WERI-Rb-1 (cell line): ENCODE measurements at regions not wholly inside any gene's neighbourhood (a gene's known extent, or its start where the extent isn't known, plus 50 kb on each side); places are given as distances from the start of the nearest gene placed in this dataset.

Source experiments
- DNase-seq: peaks from one replicate; pipeline ENCODE4 v3.0.0-alpha.2; 2020
- H3K27ac ChIP-seq: fragments of 250-450 bp; sonication (Bioruptor Pico); 2 replicates; pipeline ENCODE4 v1.5.1; 2020; ENCODE audit warnings: mild to moderate bottlenecking, moderate library complexity
- H3K27me3 ChIP-seq: fragments of 250-450 bp; sonication (Bioruptor Pico); 2 replicates; pipeline ENCODE4 v1.5.1; 2021; ENCODE audit warnings: mild to moderate bottlenecking, low read depth, moderate library complexity; ENCODE audit not compliant: insufficient read depth, severe bottlenecking
- H3K36me3 ChIP-seq: fragments of 250-450 bp; sonication (Bioruptor Pico); 2 replicates; pipeline ENCODE4 v1.5.1; 2020; ENCODE audit warnings: mild to moderate bottlenecking, moderate library complexity
- H3K4me3 ChIP-seq: 2 replicates; pipeline ENCODE4 v1.5.1; 2011; ENCODE audit warnings: low read depth, mild to moderate bottlenecking, control low read depth, low read length
- H3K9me3 ChIP-seq: fragments of 250-450 bp; sonication (Bioruptor Pico); 2 replicates; pipeline ENCODE4 v1.5.1; 2021; ENCODE audit warnings: mild to moderate bottlenecking, moderate library complexity; ENCODE audit not compliant: severe bottlenecking
- CTCF ChIP-seq: IDR thresholded peaks from 2 replicates; pipeline ENCODE4 v1.5.1; 2011; ENCODE audit warnings: low read depth, mild to moderate bottlenecking, control low read depth, inconsistent platforms, low read length

DNA sequence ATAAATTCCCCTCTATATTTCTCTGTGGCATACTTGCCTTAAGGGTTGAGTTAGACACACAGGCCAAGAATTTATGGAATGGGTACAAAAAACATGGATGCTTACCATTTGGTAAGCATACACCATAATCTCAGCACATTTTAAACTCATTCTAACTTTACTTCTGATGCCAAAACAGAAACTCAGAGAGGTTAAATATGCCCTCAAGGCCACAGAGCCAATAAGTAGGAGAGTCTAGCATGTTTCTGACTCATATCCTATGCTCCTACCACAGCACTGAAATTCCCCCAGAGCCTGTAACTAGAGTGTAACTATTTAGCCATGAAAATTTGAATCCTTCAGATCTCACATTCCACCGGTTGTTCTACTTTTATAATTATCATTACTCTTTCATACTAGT is 559.7 kb downstream of the ACTL7B start:
- no peak overlapping the region for H3K27ac ChIP-seq
- no peaks in the 10 kb centered on the region for H3K36me3 ChIP-seq
- H3K27me3 ChIP-seq = no peaks in the 10 kb centered on the region
- H3K9me3 ChIP-seq = no peaks in the 10 kb centered on the region
- TF ChIP-seq CTCF = no peak
- no peak overlapping the region for H3K4me3 ChIP-seq
- DNase-seq = no peak

- no peak for TF ChIP-seq CTCF
- no peaks in the 10 kb centered on the region for H3K27me3 ChIP-seq
- H3K9me3 ChIP-seq = no peaks in the 10 kb centered on the region
- H3K27ac ChIP-seq = no peak overlapping the region
- H3K36me3 ChIP-seq = no peaks in the 10 kb centered on the region
- H3K4me3 ChIP-seq = no peak overlapping the region
- DNase-seq = no peak
Observed at GRCh38 chr9:108291586-108291932, 564.2 kb downstream of the ACTL7B start.

DNA sequence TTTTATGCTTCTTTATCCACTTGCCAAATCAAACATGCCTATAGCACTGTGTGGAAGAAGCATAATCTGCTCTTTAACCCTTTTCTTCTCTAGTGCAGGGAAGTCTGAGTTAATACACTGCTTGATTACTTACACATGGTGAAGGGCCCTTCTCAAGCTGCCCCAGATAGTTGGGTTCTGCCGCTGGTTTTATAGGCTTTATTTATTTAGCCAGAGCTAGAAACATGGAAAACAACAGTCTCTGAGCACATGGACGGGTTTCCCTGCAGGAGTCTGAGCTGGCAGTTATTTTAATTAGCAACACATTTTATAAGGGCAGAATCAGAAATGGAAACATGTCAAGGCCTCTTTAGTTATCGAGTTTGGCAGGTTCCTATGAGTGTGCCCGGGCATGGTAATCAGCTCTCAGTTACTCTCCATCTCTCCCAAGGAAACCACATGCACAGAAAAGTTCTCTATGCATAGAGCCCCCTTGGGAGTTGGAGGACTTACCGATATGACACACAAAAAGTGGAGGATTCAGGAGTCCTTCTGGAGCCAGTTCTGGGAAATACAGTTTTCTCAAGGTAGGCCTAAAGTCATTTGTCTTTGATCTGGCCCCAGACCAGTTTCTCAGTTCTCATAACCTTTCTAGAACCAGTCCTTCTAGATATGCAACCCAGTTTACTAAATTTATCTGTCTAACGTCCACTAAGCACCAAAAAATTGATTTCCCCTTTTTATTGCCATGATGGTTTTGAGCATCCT is 564.8 kb downstream of the ACTL7B start:
- Histone ChIP-seq H3K9me3 (no peaks in the 10 kb centered on the region), H3K27me3 (no peaks in the 10 kb centered on the region), H3K4me3 (no peak overlapping the region), H3K27ac (no peak overlapping the region), H3K36me3 (no peaks in the 10 kb centered on the region)
- no peak for TF ChIP-seq CTCF
- DNase-seq = no peak

DNA sequence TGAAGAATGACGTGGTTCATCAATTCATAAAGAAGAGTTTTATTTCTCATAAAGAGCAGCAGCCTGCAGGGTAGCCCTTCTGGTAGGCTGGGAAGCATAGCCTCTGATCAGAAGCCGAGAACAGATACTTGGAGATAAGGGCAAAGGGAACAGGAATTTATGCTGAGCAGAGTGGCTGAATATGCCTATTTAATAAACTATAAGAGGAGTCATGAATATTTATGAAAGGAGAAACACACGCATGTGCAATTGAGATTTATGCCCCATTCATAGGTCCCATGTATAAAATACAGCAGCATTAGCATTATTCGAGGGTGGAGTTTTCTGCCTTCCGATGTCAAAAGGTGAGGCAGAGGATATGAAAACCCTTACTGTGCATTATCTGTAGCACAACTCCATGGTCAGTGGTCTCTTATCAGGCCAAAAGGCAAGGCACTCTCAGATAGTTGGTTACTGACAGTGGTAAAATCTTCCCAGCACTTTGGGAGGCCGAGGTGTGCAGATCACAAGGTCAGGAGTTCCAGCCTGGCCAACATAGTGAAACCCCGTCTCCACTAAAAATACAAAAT is 569.1 kb downstream of the ACTL7B start:
- Histone ChIP-seq H3K4me3 (no peak overlapping the region), H3K27ac (no peak overlapping the region), H3K9me3 (no peaks in the 10 kb centered on the region), H3K27me3 (no peaks in the 10 kb centered on the region), H3K36me3 (no peaks in the 10 kb centered on the region)
- no peak for DNase-seq
- TF ChIP-seq CTCF = no peak

- no peak for TF ChIP-seq CTCF
- H3K27ac ChIP-seq = no peak overlapping the region
Observed at GRCh38 chr9:108283696-108284095, 572.1 kb downstream of the ACTL7B start.

GRCh38 chr9:108282872-108283271 is 572.9 kb downstream of the ACTL7B start:
- DNase-seq = no peak
- H3K27ac ChIP-seq = no peak overlapping the region

More at GRCh38 chr9:108283696-108284095, 572.1 kb downstream of the ACTL7B start:
- Histone ChIP-seq H3K36me3 (no peaks in the 10 kb centered on the region), H3K9me3 (no peaks in the 10 kb centered on the region), H3K27me3 (no peaks in the 10 kb centered on the region), H3K4me3 (no peak overlapping the region)
- no peak for DNase-seq

More at GRCh38 chr9:108282872-108283271, 572.9 kb downstream of the ACTL7B start:
- Histone ChIP-seq H3K36me3 (no peaks in the 10 kb centered on the region), H3K4me3 (no peak overlapping the region), H3K27me3 (no peaks in the 10 kb centered on the region), H3K9me3 (no peaks in the 10 kb centered on the region)
- TF ChIP-seq CTCF = peak; percentile 48
